Heart left ventricle (tissue), 16 donors: ENCODE measurements at regions not wholly inside any gene's neighbourhood (a gene's known extent, or its start where the extent isn't known, plus 50 kb on each side); places are given as distances from the start of the nearest gene placed in this dataset.
"Not testable (repeated sequence)": the region's sequence is repeated elsewhere in the genome, so short reads cannot be mapped to it uniquely, and the experiment has no call there.

Experiments
- ATAC-seq, 4 donors: fragments of 200-7000 bp; cut with Tn5 transposase; one replicate each; pipeline ENCODE4 v1.9.1; 2020 to 2022; ENCODE audit warnings: moderate library complexity in 4 of 4, mild to moderate bottlenecking in 3 of 4, moderate number of reproducible peaks in 1 of 4
- DNase-seq, 5 donors: peaks; one replicate each; pipeline ENCODE4 v3.0.0-alpha.2; 2020
- H3K27ac ChIP-seq, 12 donors: fragments of 200-600 bp; sonication (generic) in 4 of 12; one replicate each; pipeline versions ENCODE4 v1.5.0 to v1.8.0; 2016 to 2022; ENCODE audit warnings: mild to moderate bottlenecking in 2 of 12
- H3K27me3 ChIP-seq, 9 donors: fragments of 200-600 bp; sonication (generic) in 2 of 9; one replicate each; pipeline versions ENCODE4 v1.5.1 to v1.8.0; 2016 to 2022; ENCODE audit warnings: mild to moderate bottlenecking in 3 of 9
- H3K36me3 ChIP-seq, 9 donors: fragments of 200-600 bp; sonication (generic) in 2 of 9; one replicate each; pipeline versions ENCODE4 v1.5.0 to v1.8.0; 2018 to 2022; ENCODE audit warnings: mild to moderate bottlenecking in 2 of 9
- H3K4me1 ChIP-seq, 12 donors: fragments of 200-600 bp; sonication (generic) in 4 of 12; one replicate each; pipeline versions ENCODE4 v1.5.0 to v1.8.0; 2016 to 2022; ENCODE audit warnings: mild to moderate bottlenecking in 3 of 12
- H3K4me3 ChIP-seq, 12 donors: fragments of 200-600 bp; sonication (generic) in 4 of 12; one replicate each; pipeline versions ENCODE4 v1.5.0 to v1.8.0; 2017 to 2022; ENCODE audit warnings: mild to moderate bottlenecking in 9 of 12, moderate library complexity in 4 of 12
- H3K9me3 ChIP-seq, 12 donors: fragments of 200-600 bp; sonication (generic) in 4 of 12; one replicate each; pipeline versions ENCODE4 v1.5.0 to v1.8.0; 2016 to 2022; ENCODE audit warnings: mild to moderate bottlenecking in 1 of 12
- CTCF ChIP-seq, 12 donors: fragments of 200-600 bp; sonication (generic) in 4 of 12; IDR thresholded peaks; one replicate each; pipeline versions ENCODE4 v1.5.0 to v1.8.0; 2018 to 2022; ENCODE audit warnings: antibody characterized with exemption in 12 of 12, mild to moderate bottlenecking in 5 of 12
- POLR2A ChIP-seq, 2 donors: fragments of 450-650 bp; IDR thresholded peaks; one replicate each; pipeline ENCODE4 v1.6.1; 2017; ENCODE audit warnings: antibody characterized with exemption in 2 of 2, mild to moderate bottlenecking in 2 of 2, moderate library complexity in 2 of 2
- WGBS, 4 donors: extraction: QIAGEN DNeasy Blood & Tissue Kit in 2 of 4; methylation state at CpG; one replicate each; pipeline versions ENCODE4 v1.1.5 to v1.1.7; 2013 to 2018; 5-methylcytosine and 5-hydroxymethylcytosine counted together
- intact Hi-C, 10 donors: fragments of 100-400 bp; cut with DNase I; formaldehyde crosslinking; loops; one replicate each; pipeline versions ENCODE4 v1.11.1 to v1.14.2; 2022
- donor health status: ischemic (EF 13 %, LVEDD 7.1; RV severe dilation, severe dysfunction).
- donor health status: healthy with polysubstance abuse.
- donor health status: DM: no; HTN: yes; CAD: no.
- donor health status: DM: no; HTN: no; CAD: no.
- donor health status: ischemic (EF 25% LVEDD 6.9; RV normal size, moderate dysfunction).
- donor health status: ischemic (EF 25% LVEDD 5.7; RV mildly dilated, moderate dysfunction).
- donor health status: healthy.
- donor health status: DM: yes; HTN: yes; CAD: no.
- donor health status: ischemic (EF 35%, LVEDD 5.7; RV mildly dilated, moderate dysfunction).
- donor health status: nonischemic (EF 11% LVEDD 7.7; RV severe dilation, severe dysfunction).
- donor health status: DM: yes; HTN: yes; CAD: no.
- donor health status: PGD.
- donor health status: ischemic (EF 29% LVEDD 5.4; RV normal size, mild dysfunction).
- donor health status: nonischemic (EF 23%, LVEDD 6.1; RV moderate dilation, normal function).

DNA sequence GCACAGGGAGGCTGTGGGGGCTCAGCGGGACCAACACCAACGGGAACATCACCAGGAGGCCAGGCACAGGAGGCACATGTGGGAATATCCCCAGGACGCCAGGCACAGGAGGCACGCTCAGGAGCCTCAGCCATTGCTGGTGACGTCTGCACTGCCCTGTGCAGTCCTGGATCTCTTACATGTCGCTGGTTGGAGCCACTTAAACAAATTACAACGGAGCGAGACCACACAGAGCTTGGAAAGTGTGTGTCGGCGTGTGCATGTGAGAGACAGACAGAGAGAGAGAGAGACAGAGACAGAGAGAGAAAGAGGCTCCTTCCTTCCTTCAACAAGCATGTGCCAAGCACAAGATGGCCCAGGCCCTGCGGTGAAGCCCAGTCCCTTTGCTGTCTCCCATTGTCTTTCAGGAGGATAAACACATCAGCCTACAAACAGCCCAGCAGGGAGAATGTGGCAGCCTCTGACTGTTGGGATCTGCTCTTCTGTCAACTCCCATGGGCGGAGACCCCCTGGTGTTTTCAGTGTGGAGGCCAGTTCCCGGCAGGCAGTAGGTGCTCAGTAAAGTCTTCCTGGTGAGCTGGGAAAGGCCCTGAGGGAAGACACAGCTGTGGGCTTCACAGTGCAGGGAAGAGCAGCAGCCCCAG, 112.7 kb upstream of the THBS2 start:
- DNase-seq (no peak), ATAC-seq (no peak)
- no peaks in the 10 kb centered on the region for H3K9me3 ChIP-seq
- no peaks in the 10 kb centered on the region for H3K27me3 ChIP-seq
- no peak overlapping the region for H3K4me3 ChIP-seq
- no peaks in the 10 kb centered on the region for H3K4me1 ChIP-seq
- 87 to 93% (median 90%) methylated on average over 12 to 13 of the region's 13 CpGs for WGBS, 4 donors
- H3K36me3 ChIP-seq: no peaks in the 10 kb centered on the region
- H3K27ac ChIP-seq: no peak overlapping the region
- intact Hi-C loops: no loop called here
- no peak for TF ChIP-seq POLR2A (IDR thresholded peaks at IDR 0.05)
- no peak for TF ChIP-seq CTCF (IDR thresholded peaks at IDR 0.05)

- H3K27me3 ChIP-seq: no peaks in the 10 kb centered on the region
- no peaks in the 10 kb centered on the region for H3K4me1 ChIP-seq
- TF ChIP-seq POLR2A (IDR thresholded peaks at IDR 0.05) (no peak), CTCF (IDR thresholded peaks at IDR 0.05) (no peak)
- no peak overlapping the region for H3K27ac ChIP-seq
- intact Hi-C loops: no loop called here
- ATAC-seq (no peak), DNase-seq (no peak)
- no peak overlapping the region for H3K4me3 ChIP-seq
- H3K9me3 ChIP-seq: no peaks in the 10 kb centered on the region
- H3K36me3 ChIP-seq: no peaks in the 10 kb centered on the region
- WGBS, 4 donors: 77 to 91% (median 80%) methylated on average over 12 to 13 of the region's 13 CpGs
Observed at GRCh38 chr6:169365567-169366257, 112.1 kb upstream of the THBS2 start.

DNA sequence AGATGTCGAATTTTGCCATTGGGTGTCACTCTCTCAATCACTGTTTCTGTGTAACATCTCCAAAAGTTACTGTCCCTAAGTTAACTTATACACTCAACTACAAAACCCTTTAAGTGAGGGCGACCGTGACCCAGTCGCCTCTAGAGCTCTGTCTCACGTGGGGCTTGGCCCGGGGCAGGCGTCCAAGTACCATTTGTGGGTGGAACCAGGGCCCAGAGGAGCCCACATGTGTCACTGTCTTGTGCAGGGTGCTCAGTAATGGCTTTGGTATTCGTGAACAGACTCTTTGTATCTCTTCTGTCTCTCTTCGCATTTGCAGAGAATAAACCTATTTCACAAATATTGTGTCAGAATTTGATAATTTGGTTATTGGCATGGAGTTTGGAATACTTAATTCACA, 109.9 kb upstream of the THBS2 start:
- Histone ChIP-seq H3K36me3 (no peaks in the 10 kb centered on the region), H3K4me3 (no peak overlapping the region), H3K9me3 (no peaks in the 10 kb centered on the region), H3K27me3 (no peaks in the 10 kb centered on the region), H3K4me1 (no peaks in the 10 kb centered on the region), H3K27ac (no peak overlapping the region)
- TF ChIP-seq POLR2A (IDR thresholded peaks at IDR 0.05): no peak
- no peak for TF ChIP-seq CTCF (IDR thresholded peaks at IDR 0.05)
- intact Hi-C loops: no loop called here
- DNase-seq (no peak), ATAC-seq (no peak)
- WGBS, 4 donors: 58 to 68% (median 63%) methylated on average over 9 of the region's 9 CpGs

DNA sequence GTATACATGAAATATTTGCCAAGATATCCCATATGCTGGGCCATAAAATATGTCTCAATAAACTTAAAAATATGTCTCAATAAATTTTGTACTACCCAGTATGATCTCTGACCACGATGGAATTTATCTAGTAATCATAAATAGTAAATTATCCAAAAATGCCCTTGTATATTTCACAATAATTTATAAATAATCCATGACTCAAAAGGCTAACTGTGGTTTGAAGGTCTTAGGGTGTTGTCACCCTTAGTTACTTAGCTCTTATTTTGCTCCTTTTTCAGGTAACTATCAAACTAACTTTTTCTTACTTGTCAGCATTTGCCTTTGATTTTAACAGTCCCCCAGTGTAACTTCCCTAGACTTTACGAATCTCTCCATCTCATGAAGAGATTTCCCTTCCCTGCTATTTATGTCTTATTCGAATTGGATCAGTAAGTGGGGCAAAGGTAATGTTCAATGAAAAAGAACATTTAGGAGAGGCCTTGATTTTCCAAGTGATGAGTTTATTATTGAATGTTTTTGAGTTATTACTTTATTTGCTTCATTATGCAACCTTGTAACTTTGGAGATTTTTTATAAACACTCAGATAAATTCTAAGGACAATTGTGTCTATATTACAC, 109.0 kb upstream of the THBS2 start:
- Histone ChIP-seq H3K4me1 (no peaks in the 10 kb centered on the region), H3K4me3 (no peak overlapping the region), H3K36me3 (no peaks in the 10 kb centered on the region), H3K27ac (no peak overlapping the region), H3K27me3 (no peaks in the 10 kb centered on the region), H3K9me3 (no peaks in the 10 kb centered on the region)
- ATAC-seq (no peak), DNase-seq (no peak)
- intact Hi-C loops: no loop called here
- no peak for TF ChIP-seq POLR2A (IDR thresholded peaks at IDR 0.05)
- TF ChIP-seq CTCF (IDR thresholded peaks at IDR 0.05): no peak
- 67 to 72% (median 70%) methylated on average over 3 of the region's 3 CpGs for WGBS, 4 donors

GRCh38 chr6:169355001-169355400, 101.4 kb upstream of the THBS2 start:
- H3K27me3 ChIP-seq, ATAC-seq, H3K27ac ChIP-seq, H3K4me1 ChIP-seq, DNase-seq, H3K4me3 ChIP-seq, H3K36me3 ChIP-seq, intact Hi-C loops: not testable (repeated sequence)
- peaks cover 0 to 28% (median 5%) of the 10 kb centered on the region in 12 donors for H3K9me3 ChIP-seq
- WGBS, 4 donors: 81 to 89% (median 84%) methylated on average over 3 of the region's 3 CpGs
